Panc1 (cell line): ENCODE measurements at regions not wholly inside any gene's neighbourhood (a gene's known extent, or its start where the extent isn't known, plus 50 kb on each side); places are given as distances from the start of the nearest gene placed in this dataset.

Experiments
- ATAC-seq: fragments of 200-7000 bp; cut with Tn5 transposase; 2 replicates; pipeline ENCODE4 v1.9.1; 2020; ENCODE audit warnings: mild to moderate bottlenecking, moderate library complexity
- BruUV-seq: library from RNA; stranded (reverse); fragments of 400-500 nt; replicated peaks from 2 replicates; lab custom pipeline; 2021; lab: Mats Ljungman, UMichigan
- CTCF ChIA-PET: fragments of 300-600 bp; sonication (Branson Sonifier 250); formaldehyde crosslinking; loops from one replicate; lab custom pipeline; 2022; ENCODE audit warnings: antibody characterized with exemption; lab: Charles Lee
- POLR2A ChIA-PET: fragments of 300-600 bp; sonication (Branson Sonifier 250); formaldehyde crosslinking; loops from one replicate; lab custom pipeline; 2022; ENCODE audit warnings: antibody characterized with exemption; lab: Charles Lee
- DNase-seq: peaks from one replicate; pipeline ENCODE4 v3.0.0-alpha.2; 2010; ENCODE audit warnings: low read depth, low spot score
- H3K27ac ChIP-seq: 2 replicates; pipeline ENCODE4 v1.5.1; 2011; ENCODE audit warnings: mild to moderate bottlenecking, low read length, inconsistent platforms
- H3K27me3 ChIP-seq: fragments of 200-500 bp; sonication (Bioruptor generic); 2 replicates; pipeline ENCODE4 v1.6.0; 2014; ENCODE audit warnings: low read length, inconsistent platforms; ENCODE audit not compliant: control insufficient read depth, insufficient read depth
- H3K36me3 ChIP-seq: fragments of 200-500 bp; sonication (Bioruptor generic); 2 replicates; pipeline ENCODE4 v1.5.1; 2014; ENCODE audit warnings: inconsistent platforms, mild to moderate bottlenecking, low read length, moderate library complexity; ENCODE audit not compliant: control insufficient read depth, insufficient read depth
- H3K4me1 ChIP-seq: 2 replicates; pipeline ENCODE4 v1.5.1; 2011; ENCODE audit warnings: inconsistent platforms, mild to moderate bottlenecking, low read length, moderate library complexity; ENCODE audit not compliant: control insufficient read depth, insufficient read depth
- H3K4me3 ChIP-seq, 2 experiments: 2 replicates each; pipeline ENCODE4 v1.5.1; 2011 to 2012; ENCODE audit warnings: low read depth in 2 of 2, low read length in 2 of 2, mild to moderate bottlenecking in 2 of 2, inconsistent platforms in 1 of 2, moderate library complexity in 1 of 2
- H3K9me3 ChIP-seq: fragments of 200-500 bp; sonication (Bioruptor generic); 2 replicates; pipeline ENCODE4 v1.5.1; 2014; ENCODE audit warnings: low read depth, mild to moderate bottlenecking, inconsistent platforms, low read length, moderate library complexity; ENCODE audit not compliant: control insufficient read depth, insufficient read depth
- CTCF ChIP-seq: fragments of 450-650 bp; IDR thresholded peaks from 2 replicates; pipeline ENCODE4 v1.5.1; 2017; ENCODE audit warnings: mild to moderate bottlenecking
- POLR2AphosphoS5 ChIP-seq: IDR thresholded peaks from 2 replicates; pipeline ENCODE4 v1.6.1; 2012; ENCODE audit warnings: mild to moderate bottlenecking, low read depth, low read length, moderate library complexity
- REST ChIP-seq, 2 experiments: IDR thresholded peaks; 2 replicates each; pipeline ENCODE4 v1.6.1; 2011 to 2012; ENCODE audit warnings: low read depth in 2 of 2, control low read depth in 1 of 2, low read length in 1 of 2, mild to moderate bottlenecking in 1 of 2, moderate library complexity in 1 of 2; ENCODE audit not compliant: insufficient read depth in 1 of 2
- SIN3A ChIP-seq: IDR thresholded peaks from 2 replicates; pipeline ENCODE4 v1.6.1; 2012; ENCODE audit warnings: low read depth, mild to moderate bottlenecking, low read length, moderate library complexity, borderline replicate concordance; ENCODE audit not compliant: insufficient read depth
- TCF7L2 ChIP-seq: IDR thresholded peaks from 2 replicates; pipeline ENCODE4 v1.6.1; 2011; ENCODE audit warnings: mild to moderate bottlenecking, low read depth, low read length, inconsistent platforms
- in situ Hi-C: cut with HindIII; loops from 2 replicates; pipeline ENCODE4 v1.10.0; 2016; ENCODE audit warnings: low sequenced_read_pairs, low pct_unique_long_range_greater_than_20kb
- intact Hi-C: fragments of 100-400 bp; cut with micrococcal nuclease; formaldehyde crosslinking; loops from one replicate; pipeline ENCODE4 v1.10.0; 2022; ENCODE audit not compliant: unreplicated experiment

- Histone ChIP-seq H3K4me1 (no peaks in the 10 kb centered on the region), H3K36me3 (no peaks in the 10 kb centered on the region), H3K9me3 (no peaks in the 10 kb centered on the region), H3K27me3 (no peaks in the 10 kb centered on the region), H3K27ac (no peak overlapping the region), H3K4me3 (no peak overlapping the region)
- BruUV-seq: no TSS peak
- no peak for ATAC-seq
- intact Hi-C loops (no loop called here), in situ Hi-C loops (no loop called here)
- DNase-seq: no peak
- ChIA-PET POLR2A (no interaction called here), CTCF (no interaction called here)
- TF ChIP-seq POLR2AphosphoS5 (no peak), TCF7L2 (no peak), SIN3A (no peak), CTCF (no peak), REST (IDR thresholded peaks at IDR 0.05; ENCODE audit: insufficient read depth in 1 of 2, low read depth in 2 of 2, low read length in 1 of 2) (no peak)
Measured at GRCh38 chr10:85421421-85421820, 945.2 kb downstream of the GRID1 start.

- no TSS peak for BruUV-seq
- intact Hi-C loops: no loop called here
- no peak for TF ChIP-seq TCF7L2
- no peak for TF ChIP-seq CTCF
- TF ChIP-seq REST (IDR thresholded peaks at IDR 0.05; ENCODE audit: insufficient read depth in 1 of 2, low read depth in 2 of 2, low read length in 1 of 2): no peak
- TF ChIP-seq SIN3A: no peak
- TF ChIP-seq POLR2AphosphoS5: no peak
- in situ Hi-C loops: no loop called here
- Histone ChIP-seq H3K27ac (no peak overlapping the region), H3K9me3 (no peaks in the 10 kb centered on the region), H3K27me3 (no peaks in the 10 kb centered on the region), H3K36me3 (no peaks in the 10 kb centered on the region), H3K4me3 (no peak overlapping the region), H3K4me1 (no peaks in the 10 kb centered on the region)
- CTCF ChIA-PET: no interaction called here
- DNase-seq (no peak), ATAC-seq (no peak)
- POLR2A ChIA-PET: no interaction called here
Measured at GRCh38 chr10:85429126-85429525, 937.5 kb downstream of the GRID1 start.
